ENCODE measurements at regions not wholly inside any gene's neighbourhood (a gene's known extent, or its start where the extent isn't known, plus 50 kb on each side); places are given as distances from the start of the nearest gene placed in this dataset.

DNA sequence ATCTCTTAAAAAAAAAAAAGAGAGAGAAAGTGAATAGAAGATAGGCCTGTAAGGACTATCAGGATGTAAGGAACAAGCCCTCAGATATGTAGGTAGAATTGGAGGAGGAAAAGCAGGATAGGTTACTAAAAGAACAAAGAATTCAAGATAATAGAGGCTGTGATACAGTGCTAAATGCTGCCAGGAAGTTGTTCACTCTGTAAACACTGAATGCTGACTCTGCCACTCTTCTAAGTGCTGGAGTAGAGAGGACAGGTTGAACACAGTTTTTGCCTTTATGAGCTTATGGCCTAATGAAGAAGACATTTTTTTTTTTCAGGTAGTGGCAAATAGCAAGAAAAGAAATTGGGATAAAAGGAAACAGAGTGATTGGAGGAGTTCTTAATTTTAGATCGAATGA is 90.6 kb upstream of the ZNF678 start:
- peaks cover 5% of the 10 kb centered on the region for H3K4me1 ChIP-seq
- H3K9me3 ChIP-seq = peaks cover 21% of the 10 kb centered on the region
- H3K9ac ChIP-seq = no peak overlapping the region
- no peak for TF ChIP-seq Cebpa-rat (IDR thresholded peaks at IDR 0.05)
- H4K20me1 ChIP-seq = no peaks in the 10 kb centered on the region
- H3K27ac ChIP-seq = no peak overlapping the region
- no peaks in the 10 kb centered on the region for H3K36me3 ChIP-seq
- no peak overlapping the region for H3K4me2 ChIP-seq
- H3K4me3 ChIP-seq = no peak overlapping the region
- no peaks in the 10 kb centered on the region for H3K27me3 ChIP-seq

DNA sequence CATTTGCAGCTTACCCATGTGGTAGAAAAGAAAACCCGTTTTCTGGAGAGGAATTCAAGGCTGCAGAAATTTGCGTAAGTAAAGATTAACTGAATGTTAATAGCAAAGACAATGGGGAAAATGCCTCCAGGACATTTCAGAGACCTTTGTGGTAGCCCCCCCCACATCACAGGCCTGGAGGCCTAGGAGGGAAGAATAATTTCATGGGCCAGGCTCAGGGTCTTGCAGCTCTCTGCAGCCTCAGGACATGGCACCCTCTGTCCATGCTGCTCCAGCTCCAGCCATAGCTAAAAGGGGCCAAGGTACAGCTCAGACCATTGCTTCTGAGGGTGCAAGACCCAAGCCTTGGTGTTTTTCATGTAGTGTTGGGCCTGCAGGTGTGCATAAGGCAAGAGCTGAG is 92.7 kb upstream of the ZNF678 start:
- no peaks in the 10 kb centered on the region for H3K36me3 ChIP-seq
- H3K9me3 ChIP-seq = peaks cover 21% of the 10 kb centered on the region
- no peak overlapping the region for H3K4me2 ChIP-seq
- peaks cover 5% of the 10 kb centered on the region for H3K4me1 ChIP-seq
- H3K27ac ChIP-seq = no peak overlapping the region
- no peak overlapping the region for H3K9ac ChIP-seq
- H3K27me3 ChIP-seq = no peaks in the 10 kb centered on the region
- no peak for TF ChIP-seq Cebpa-rat (IDR thresholded peaks at IDR 0.05)
- H3K4me3 ChIP-seq = no peak overlapping the region
- H4K20me1 ChIP-seq = no peaks in the 10 kb centered on the region

DNA sequence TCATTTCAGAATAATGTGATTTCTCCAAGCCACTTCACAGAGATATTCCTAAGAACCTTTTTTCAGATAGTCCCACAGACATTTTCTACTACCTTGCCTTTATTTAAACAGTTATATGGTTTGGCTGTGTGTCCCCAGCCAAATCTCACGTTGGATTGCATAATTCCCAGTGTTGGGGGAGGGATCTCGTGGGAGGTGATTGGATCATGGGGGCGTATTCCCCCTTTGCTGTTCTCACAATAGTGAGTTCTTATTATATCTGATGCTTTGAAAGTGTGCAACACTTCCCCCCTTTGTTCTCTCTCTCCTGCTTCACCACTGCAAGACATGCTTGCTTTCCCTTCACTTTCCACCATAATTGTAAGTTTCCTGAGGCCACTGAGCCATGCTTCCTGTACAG is 93.6 kb upstream of the ZNF678 start:
- Histone ChIP-seq H3K36me3 (no peaks in the 10 kb centered on the region), H4K20me1 (no peaks in the 10 kb centered on the region), H3K27me3 (no peaks in the 10 kb centered on the region), H3K4me2 (peak overlapping the region; percentile 32; the same call in 1 of the 2 replicates), H3K4me3 (no peak overlapping the region), H3K9me3 (peaks cover 21% of the 10 kb centered on the region), H3K9ac (no peak overlapping the region), H3K27ac (no peak overlapping the region), H3K4me1 (peaks cover 5% of the 10 kb centered on the region)
- TF ChIP-seq Cebpa-rat (IDR thresholded peaks at IDR 0.05) = no peak

DNA sequence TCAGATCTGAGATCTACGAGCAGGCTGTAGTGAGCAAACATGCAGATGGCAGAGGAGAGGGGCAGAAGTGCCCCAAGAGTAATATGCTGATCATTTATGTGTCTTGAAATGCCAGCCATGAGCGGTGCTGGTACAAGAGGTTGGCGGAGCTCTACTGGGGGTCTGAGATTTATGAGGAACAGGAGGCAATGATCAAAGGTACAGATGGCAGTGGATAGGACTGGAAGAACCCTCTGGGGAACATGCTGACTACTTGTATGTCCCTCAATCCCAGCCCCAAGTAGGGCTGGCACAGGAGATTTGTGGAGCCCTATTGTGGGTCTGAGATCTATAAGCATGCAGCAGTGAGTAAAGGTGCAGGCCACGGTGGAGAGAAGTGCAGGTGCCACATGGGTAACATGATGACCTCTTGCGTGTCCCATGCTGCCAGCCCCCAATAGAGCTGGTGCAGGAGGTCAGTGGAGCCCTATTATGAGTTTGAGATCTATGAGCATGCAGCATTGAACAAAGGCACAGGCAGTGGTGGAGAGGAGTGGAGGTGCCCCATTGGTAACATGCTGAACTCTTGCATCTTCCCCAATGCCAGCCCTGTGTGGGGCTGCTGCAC is 97.2 kb upstream of the ZNF678 start:
- H3K9me3 ChIP-seq = peaks cover 13% of the 10 kb centered on the region
- no peak for TF ChIP-seq Cebpa-rat (IDR thresholded peaks at IDR 0.05)
- peaks cover 5% of the 10 kb centered on the region for H3K4me1 ChIP-seq
- no peaks in the 10 kb centered on the region for H4K20me1 ChIP-seq
- H3K36me3 ChIP-seq = no peaks in the 10 kb centered on the region
- no peaks in the 10 kb centered on the region for H3K27me3 ChIP-seq
- H3K9ac ChIP-seq = no peak overlapping the region
- no peak overlapping the region for H3K4me3 ChIP-seq
- no peak overlapping the region for H3K4me2 ChIP-seq
- H3K27ac ChIP-seq = no peak overlapping the region

DNA sequence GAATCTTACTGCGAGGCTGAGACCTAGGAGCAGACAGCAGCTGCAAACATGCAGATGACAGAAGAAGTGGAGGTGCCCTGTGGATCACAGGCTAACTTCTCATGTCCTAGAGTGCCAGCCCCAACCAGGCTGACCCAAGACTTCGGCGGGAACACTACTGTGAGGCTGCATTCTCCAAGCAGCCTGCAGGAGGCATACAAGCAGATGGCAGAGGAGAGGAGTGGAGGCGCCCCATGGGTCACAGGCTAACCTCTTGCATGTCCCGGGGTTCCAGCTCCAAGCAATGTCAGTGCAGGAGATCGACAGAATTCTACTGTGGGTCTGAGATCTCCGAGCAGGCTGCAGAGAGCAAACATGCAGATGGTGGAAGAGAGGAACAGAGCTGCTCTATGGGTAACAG is 98.1 kb upstream of the ZNF678 start:
- Histone ChIP-seq H3K36me3 (no peaks in the 10 kb centered on the region), H4K20me1 (no peaks in the 10 kb centered on the region), H3K4me3 (no peak overlapping the region), H3K9me3 (peaks cover 4% of the 10 kb centered on the region; the same call in 1 of the 2 replicates), H3K9ac (no peak overlapping the region), H3K4me2 (no peak overlapping the region), H3K27ac (no peak overlapping the region), H3K4me1 (peaks cover 5% of the 10 kb centered on the region), H3K27me3 (no peaks in the 10 kb centered on the region)
- TF ChIP-seq Cebpa-rat (IDR thresholded peaks at IDR 0.05) = no peak

DNA sequence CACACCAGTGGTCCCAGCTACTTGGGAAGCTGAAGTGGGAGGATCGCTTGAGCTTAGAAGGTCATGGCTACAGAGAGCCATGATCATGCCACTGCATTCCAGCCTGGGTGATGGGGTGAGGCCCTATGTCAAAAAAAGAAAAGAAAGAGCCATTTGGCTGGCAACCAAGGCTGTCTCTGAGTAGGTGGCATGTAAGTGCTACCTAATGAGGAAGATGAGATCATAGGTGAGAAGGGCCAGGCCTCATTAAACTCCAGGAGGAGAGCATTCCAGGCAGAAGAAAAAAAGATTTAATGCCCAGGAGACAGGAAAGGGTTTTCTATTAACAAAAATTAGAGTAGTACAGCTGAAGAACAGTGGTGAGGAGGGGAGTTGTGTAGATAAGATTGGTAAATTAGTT is 103.4 kb upstream of the ZNF678 start:
- H3K4me2 ChIP-seq = no peak overlapping the region
- H3K4me3 ChIP-seq = no peak overlapping the region
- H3K27ac ChIP-seq = no peak overlapping the region
- no peaks in the 10 kb centered on the region for H3K9me3 ChIP-seq
- H3K9ac ChIP-seq = no peak overlapping the region
- H4K20me1 ChIP-seq = no peaks in the 10 kb centered on the region
- H3K4me1 ChIP-seq = no peaks in the 10 kb centered on the region
- no peak for TF ChIP-seq Cebpa-rat (IDR thresholded peaks at IDR 0.05)
- no peaks in the 10 kb centered on the region for H3K27me3 ChIP-seq
- no peaks in the 10 kb centered on the region for H3K36me3 ChIP-seq

DNA sequence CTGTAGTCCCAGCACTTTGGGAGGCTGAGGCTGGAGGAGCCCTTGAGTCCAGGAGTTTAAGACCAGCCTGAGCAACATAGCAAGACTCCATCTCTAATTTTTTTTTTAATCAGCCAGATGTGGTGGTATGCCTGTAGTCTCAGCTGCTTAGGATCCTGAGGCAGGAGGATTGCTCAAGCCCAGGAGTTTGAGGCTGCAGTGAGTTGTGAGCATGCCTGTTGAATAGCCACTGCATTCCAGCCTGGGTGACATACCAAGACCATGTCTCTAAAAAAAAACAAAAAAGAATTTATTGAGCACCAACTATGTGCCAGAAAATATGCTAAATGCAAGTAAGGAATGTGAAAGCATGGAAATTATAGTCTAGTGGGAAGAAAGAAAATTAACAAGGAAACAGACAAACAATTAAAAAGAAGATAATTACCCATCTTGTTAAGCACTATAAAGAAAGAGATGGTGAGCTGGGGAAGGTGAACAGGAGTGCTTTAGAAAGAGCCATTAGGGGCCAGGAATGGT is 104.0 kb upstream of the ZNF678 start:
- H3K27me3 ChIP-seq = no peaks in the 10 kb centered on the region
- no peak overlapping the region for H3K27ac ChIP-seq
- H3K36me3 ChIP-seq = no peaks in the 10 kb centered on the region
- no peaks in the 10 kb centered on the region for H3K4me1 ChIP-seq
- TF ChIP-seq Cebpa-rat (IDR thresholded peaks at IDR 0.05) = no peak
- no peak overlapping the region for H3K4me3 ChIP-seq
- H3K9me3 ChIP-seq = no peaks in the 10 kb centered on the region
- H4K20me1 ChIP-seq = no peaks in the 10 kb centered on the region
- H3K9ac ChIP-seq = no peak overlapping the region
- H3K4me2 ChIP-seq = no peak overlapping the region

DNA sequence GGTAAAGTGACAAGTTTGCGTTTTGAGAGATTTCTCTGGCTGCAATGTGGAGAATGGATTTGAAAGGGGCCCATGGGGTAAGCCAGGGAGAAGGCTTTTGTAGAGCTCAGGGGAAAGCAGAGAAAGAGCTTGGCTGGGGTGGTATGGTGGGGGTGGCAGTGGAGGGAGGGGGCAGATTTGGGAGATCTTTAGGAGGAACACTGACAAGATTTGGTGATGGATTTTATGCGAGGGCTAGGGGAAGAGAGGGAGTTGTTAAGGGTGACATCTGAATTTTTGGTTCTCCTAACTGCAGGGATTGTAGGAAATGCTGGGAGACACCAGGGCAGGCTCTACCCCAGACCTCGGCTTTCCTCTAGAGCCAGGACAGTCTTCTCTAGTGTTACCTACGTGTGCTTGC is 108.7 kb upstream of the ZNF678 start:
- Histone ChIP-seq H3K9me3 (no peaks in the 10 kb centered on the region), H3K36me3 (no peaks in the 10 kb centered on the region), H3K4me3 (no peak overlapping the region), H3K27ac (no peak overlapping the region), H3K4me2 (no peak overlapping the region), H3K9ac (no peak overlapping the region), H3K4me1 (0 out of 2 replicates have a peak, but pooled peaks cover 5% of the 10 kb centered on the region), H3K27me3 (no peaks in the 10 kb centered on the region), H4K20me1 (no peaks in the 10 kb centered on the region)
- no peak for TF ChIP-seq Cebpa-rat (IDR thresholded peaks at IDR 0.05)

DNA sequence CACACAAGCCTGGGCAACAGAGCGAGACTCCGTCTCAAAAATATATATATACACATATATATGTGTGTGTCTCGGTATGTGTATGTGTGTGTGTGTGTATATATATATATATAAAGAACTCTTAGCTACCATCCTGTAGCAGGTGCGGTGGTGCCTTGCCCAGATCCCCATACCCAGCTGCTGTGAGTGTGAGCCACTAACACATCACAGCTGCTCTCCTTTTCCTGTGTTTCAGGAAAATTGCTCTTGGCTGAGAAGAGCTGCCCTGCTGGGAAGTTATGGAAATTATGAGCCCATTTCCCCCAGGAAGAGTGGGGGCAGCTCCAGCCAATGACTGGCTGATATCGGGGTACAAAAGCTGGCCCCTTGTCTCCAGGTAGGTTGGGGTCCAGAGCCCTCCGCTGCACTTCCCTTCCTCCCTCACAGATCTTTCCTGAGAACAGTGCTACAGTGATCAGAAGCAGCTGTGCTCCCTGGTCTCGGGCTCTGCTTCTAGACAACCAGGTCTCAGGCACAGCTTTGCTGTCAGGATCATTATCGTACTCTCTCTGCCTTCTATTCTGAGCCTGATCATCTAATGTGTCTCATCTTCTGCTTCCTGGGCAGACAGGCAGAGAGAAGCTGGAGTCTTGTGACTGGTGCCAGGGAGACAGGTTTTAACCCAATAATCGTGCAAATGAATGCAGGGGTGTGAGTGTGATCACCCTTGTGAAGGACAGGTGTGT is 109.6 kb upstream of the ZNF678 start:
- Histone ChIP-seq H3K4me3 (no peak overlapping the region), H3K9ac (no peak overlapping the region), H3K4me1 (0 out of 2 replicates have a peak, but pooled peaks cover 5% of the 10 kb centered on the region), H4K20me1 (no peaks in the 10 kb centered on the region), H3K27ac (no peak overlapping the region), H3K9me3 (no peaks in the 10 kb centered on the region), H3K4me2 (no peak overlapping the region), H3K36me3 (no peaks in the 10 kb centered on the region), H3K27me3 (no peaks in the 10 kb centered on the region)
- TF ChIP-seq Cebpa-rat (IDR thresholded peaks at IDR 0.05) = no peak

DNA sequence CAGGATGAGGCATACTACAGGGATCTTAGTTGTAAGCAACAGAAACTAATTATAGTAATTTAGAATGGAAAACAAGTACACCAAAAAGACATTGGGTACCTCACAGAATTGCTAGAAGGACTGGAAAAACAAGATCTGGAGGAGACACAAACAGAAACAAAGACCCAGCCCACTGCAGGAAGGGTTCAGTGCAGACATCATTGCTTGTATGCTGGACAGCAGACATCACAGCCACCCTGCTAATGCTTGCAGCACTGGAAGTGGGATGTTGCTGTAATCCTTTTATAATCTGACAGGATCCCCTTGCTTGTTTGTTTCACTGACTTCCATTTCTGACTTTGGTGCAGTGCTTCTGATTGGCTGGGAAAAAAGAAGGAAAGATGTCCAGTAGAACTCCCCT is 111.4 kb upstream of the ZNF678 start:
- no peak overlapping the region for H3K9ac ChIP-seq
- no peaks in the 10 kb centered on the region for H3K27me3 ChIP-seq
- H3K4me1 ChIP-seq = 0 out of 2 replicates have a peak, but pooled peaks cover 5% of the 10 kb centered on the region
- H4K20me1 ChIP-seq = no peaks in the 10 kb centered on the region
- H3K27ac ChIP-seq = no peak overlapping the region
- H3K36me3 ChIP-seq = no peaks in the 10 kb centered on the region
- H3K4me2 ChIP-seq = no peak overlapping the region
- no peak for TF ChIP-seq Cebpa-rat (IDR thresholded peaks at IDR 0.05)
- H3K9me3 ChIP-seq = 0 out of 2 replicates have a peak, but pooled peaks cover 8% of the 10 kb centered on the region
- no peak overlapping the region for H3K4me3 ChIP-seq

Measured in BLaER1 (cell line).